Stimulated activated CD4-positive, alpha-beta T cell treated with anti-CD3 and anti-CD28 coated beads, Interleukin-2, amount 100 ng/mL, for 4 hours (primary cell): ENCODE measurements at regions not wholly inside any gene's neighbourhood (a gene's known extent, or its start where the extent isn't known, plus 50 kb on each side); places are given as distances from the start of the nearest gene placed in this dataset.
"Not testable (repeated sequence)": the region's sequence is repeated elsewhere in the genome, so short reads cannot be mapped to it uniquely, and the experiment has no call there.

Experiments used
- DNase-seq: peaks from one replicate; pipeline ENCODE4 v3.0.0-alpha.2; 2020; ENCODE audit warnings: low read depth

DNA sequence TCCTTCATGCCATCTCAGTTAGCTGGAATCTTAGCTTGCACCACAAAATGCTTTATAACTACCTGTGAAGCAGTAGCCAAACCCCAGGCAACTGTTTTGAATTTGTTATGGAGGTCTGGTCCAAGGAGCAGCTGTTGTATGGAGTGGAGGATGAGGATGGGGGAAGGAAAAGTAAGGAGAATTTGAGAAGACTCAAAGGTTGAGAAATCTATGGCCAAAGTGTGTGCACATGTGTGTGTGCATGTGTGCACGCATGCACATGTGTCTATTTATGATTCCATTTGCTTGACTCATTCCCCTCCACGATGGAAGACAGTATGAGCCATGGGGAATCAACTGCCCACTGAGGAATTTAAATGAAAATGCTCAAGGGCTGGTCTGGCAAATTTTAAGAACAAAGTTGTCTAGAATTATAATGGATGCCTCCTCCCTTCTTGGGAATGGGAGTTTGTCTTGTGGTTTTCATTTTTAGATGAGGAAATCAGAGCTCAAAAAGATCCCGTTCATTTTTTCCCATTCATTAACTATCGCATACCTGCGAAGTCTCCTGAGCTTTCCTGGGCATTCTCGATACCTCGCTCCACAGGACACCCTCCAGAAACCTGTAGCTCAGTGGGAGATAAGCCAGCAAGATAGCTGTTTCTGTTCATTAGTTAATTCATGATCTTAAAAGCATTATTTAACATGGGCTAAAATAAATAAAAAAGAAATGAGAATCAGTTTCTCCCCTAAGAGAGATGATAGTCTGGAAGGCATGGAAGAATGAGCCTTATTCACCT is 152.3 kb upstream of the NEDD9 start:
- no peak for DNase-seq

- DNase-seq: peak; percentile 54
Measured at GRCh38 chr6:11381801-11382513, 149.5 kb upstream of the NEDD9 start.

DNA sequence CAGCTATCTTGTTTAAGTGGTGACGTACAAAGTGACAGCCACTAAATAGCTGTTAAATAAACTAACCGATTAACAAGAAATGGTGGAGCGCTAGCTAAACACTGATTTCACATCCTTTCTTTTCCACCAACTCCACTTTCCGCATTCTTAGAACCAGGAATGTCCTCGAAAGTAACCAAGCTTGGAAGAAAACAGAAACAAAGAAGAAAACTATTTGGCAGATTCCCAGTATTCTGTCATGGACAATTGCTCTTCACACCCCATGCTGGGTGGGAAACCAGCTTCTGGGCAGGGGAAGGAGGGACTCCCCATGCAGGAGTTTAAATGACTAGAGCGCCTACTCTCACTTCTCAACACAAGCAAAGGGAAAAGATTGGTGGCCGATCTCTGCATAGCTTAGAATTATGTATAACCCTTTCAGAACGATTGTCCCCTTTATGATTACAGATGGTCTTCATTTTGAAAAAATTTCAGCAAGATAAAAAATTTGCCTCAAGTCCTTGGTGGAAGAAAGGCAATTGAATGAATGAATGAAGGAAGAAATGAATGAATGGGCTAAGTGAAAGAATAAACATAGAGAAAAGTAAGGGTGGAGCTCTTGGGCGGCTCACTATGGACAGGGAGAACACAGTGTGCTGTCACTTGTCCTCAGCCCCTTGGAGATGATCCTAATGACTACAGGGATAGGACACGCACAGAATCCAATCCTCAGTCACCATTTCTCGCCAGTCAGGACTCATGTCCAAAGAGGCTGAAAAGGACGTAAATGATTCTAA is 148.7 kb upstream of the NEDD9 start:
- DNase-seq: no peak

- DNase-seq: no peak
Measured at GRCh38 chr6:11380549-11380948, 148.1 kb upstream of the NEDD9 start.

- DNase-seq: no peak
Measured at GRCh38 chr6:11379805-11380204, 147.3 kb upstream of the NEDD9 start.

DNA sequence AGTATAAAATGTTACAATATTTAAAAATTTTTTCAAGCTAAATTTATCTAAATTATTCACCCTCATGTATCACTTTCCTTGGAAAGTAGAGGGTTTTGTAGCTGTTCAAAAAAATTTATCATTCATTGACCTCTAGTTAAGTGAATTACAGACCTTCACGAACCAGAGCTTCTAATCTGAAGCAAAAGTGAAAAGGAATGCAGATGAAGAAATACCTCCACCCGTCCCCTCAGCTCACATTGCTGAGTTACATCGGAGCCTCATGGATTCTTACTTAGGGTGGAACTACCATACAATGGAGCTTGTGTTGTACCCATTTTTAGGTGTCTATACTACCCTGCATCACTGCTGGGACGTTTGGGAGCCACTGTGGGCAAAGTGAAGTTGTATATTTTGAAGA is 146.2 kb upstream of the NEDD9 start:
- DNase-seq: no peak

GRCh38 chr6:11374036-11375010 is 141.9 kb upstream of the NEDD9 start:
- peak; percentile 58 for DNase-seq

GRCh38 chr6:11373208-11373607 is 140.7 kb upstream of the NEDD9 start:
- no peak for DNase-seq

- DNase-seq: not testable (repeated sequence)
Measured at GRCh38 chr6:11372186-11372790, 139.8 kb upstream of the NEDD9 start.

DNA sequence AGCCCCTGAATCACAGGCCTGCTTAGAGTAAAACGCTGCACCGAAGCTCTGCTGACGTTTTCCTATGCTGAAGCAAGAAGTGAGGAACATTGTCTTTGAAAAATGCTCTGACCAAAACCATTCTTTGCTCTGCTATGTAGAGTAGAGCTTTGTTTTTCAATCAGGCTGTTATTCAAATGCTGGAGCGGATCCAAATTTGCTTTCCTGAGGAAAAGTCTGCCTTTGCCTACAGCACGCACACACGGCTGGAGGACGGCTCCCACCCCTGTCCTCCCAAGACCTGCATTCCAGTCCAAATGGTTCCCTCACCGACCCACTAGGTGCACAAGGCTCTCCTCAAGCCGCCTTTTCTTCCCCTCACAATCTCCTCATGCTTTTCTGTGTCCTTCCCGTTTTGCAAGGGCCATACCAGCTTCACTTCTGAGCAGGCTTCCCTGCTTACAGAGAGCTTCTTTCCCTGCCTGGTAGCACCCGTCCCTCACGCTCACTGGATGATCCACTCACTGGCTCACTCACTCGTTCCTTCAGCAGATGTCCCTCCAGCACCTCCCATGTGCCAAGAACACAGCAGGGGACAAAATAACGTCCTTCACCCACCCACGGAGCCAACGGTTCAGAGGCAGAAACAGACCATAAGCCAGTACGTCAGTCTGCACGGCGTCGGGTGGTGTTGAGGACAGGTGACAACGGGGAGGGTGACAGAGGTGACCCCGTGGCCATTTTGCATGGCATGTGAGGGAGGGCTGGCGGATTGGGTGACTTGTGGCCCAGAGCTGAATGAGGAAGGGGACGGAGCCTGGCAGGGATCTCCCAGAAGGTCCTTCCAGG is 137.9 kb upstream of the NEDD9 start:
- no peak for DNase-seq

DNA sequence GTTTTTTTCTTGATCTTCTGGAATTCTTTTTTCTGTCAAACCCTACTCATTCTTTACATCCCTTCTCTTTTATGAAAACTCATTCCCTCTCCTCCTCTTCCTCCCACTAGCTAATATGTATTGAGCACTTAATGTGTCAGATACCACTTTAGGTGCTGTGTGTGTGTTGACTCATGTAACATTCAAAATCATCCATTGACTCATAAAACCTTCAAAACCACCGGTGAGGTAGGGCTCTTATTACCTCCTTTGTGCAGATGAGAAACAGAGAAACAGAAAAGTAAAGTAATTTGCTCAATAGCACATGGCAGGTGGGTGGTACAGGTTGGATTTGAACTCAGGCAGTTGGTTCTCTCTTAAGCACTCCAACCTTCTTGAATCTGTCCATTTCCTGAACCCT is 136.3 kb upstream of the NEDD9 start:
- DNase-seq: peak; percentile 31

DNA sequence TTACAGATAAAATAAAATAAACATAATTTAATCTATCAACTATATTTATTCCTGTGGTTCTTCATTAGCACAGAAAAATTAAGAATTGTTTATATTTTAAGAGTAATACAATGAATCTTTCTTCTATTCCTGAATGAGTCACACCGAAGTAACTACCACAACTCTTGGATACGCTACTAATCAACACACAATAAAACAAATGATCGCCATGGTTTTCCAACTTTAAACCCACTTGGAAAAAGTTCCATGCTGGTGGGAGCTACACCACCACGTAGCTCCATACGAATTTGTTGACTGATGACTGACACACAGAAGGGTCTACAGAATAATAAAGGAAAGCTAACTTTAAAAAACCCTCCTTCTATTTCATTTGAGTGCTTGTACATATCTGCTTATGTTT is 135.8 kb upstream of the NEDD9 start:
- no peak for DNase-seq

DNA sequence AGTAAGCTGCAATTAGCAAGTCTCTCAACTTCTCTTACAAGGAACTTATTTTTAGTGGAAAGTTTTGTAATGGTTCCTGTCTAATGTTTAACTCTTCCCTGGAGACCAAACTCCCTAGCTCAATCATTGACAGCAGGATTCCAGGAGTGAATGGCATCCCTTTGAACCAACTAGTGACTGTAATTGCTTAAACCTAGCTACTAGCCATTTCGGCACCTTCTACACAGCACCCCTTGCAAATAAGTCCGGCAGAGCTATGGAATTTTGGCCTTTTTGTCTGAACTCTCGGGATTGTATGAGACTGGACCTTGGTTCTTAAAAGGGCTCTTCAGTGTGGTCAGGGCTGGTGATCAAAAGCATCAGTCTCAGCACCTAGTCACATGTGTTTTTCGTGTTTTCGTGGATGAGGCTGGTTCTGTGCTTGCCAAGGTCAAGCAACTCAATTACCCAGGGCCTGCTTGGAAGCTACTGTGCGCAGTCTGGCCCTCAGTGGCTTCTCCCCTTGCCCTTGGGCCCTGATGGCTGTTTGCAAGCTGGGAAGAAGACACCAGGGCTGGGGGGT is 135.3 kb upstream of the NEDD9 start:
- no peak for DNase-seq

DNA sequence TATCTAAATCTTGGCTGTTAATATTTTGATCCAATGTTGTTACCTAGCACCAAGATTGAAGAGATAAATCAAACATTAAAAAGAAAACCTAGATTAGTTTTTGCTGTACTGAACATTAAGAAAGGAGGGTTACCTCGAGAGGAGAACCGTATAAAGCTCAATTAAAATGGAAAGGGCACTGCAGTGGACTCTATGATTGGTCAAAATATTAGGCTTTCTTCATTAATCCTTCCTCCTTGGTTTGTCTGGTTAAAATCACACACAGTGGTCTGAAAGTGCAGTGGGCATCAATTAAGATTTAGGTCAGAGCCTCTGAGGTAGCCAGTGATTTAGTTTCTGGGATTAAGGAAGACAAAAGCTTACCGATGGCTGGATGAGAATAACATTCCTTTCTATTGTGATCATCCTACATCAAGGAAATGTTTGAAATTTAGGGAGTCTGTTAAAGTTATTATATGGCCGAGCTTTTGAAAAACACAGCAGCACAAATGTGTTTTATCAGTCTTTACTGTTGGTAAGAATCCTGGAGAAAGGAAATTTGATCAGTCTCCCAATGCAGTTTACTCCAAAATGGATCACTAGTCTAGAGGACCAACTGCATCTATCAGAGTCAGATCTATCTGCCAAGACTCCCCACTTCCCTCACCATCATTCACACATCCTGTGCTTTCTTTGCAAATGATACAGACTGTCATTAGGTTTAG is 134.6 kb upstream of the NEDD9 start:
- DNase-seq: no peak

DNA sequence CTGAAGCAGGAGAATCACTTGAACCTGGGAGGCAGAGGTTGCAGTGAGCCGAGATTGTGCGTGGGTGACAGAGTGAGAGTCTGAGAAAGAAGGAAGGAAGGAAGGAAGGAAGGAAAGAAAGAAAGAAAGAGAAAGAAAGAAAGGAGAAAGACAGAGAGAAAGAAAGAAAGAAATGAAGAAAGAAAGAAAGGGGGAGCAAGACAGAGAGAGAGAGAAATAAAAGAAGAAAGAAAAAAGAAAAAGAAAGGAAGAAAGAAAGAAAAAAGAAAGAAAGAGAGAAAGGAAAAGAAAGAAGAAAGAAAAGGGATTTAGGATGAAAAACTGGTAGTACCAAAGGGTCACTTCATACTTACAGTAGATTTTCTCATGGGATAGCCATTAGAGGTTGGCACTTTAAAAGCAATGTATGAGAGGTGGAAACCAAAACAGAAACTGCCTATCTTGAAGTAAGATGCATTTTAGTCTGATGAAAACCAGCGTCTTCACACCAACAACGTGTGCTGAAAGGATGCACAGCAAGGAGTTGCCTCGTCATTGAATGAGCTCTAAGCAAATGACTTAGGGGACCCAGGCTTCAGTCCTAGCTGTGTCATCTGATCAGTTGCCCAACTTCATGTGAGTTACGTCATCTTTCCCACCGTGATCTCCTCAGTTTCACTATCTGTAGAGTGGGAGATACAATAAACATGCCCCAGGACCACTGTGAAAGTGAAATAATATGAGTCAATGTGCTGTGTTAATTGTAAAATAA is 133.9 kb upstream of the NEDD9 start:
- DNase-seq: peak; percentile 57

- DNase-seq: no peak
Measured at GRCh38 chr6:11364971-11365397, 132.5 kb upstream of the NEDD9 start.

DNA sequence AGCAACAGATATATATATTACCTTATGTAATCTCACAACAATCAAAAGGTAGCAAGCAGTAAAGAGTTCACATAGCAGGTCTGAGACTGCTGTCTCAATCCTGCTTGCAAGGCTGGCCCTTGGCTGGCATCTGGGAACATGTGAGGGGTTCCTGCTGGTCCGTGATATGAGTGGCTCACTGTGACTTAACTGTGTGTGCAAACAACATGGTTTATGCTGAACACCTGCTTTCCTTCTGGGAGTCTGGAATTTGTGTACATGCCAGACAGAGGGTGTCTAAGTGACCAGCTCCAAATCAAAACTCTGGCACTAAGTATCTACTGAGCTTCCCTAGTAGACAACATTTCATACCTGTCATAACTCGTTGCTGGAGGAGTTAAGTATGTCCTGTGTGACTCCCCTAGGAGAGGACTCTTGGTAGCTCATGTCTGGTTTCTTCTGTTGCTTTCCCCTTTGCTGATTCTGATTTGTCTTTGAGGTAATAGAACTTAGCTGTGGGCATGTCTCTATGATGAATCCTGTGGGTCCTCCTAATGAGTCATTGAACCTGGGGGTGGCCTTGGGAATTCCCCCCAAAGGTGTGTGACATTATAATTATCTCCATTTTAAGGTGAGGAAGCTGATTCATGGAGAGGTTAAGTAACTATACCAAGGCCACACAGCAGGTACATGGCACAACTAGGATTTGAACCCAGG is 131.6 kb upstream of the NEDD9 start:
- peak; percentile 72 for DNase-seq

- DNase-seq: no peak
Measured at GRCh38 chr6:11362564-11362963, 130.1 kb upstream of the NEDD9 start.
